DLD1 (cell line): ENCODE measurements at regions not wholly inside any gene's neighbourhood (a gene's known extent, or its start where the extent isn't known, plus 50 kb on each side); places are given as distances from the start of the nearest gene placed in this dataset.
"Not testable (repeated sequence)": the region's sequence is repeated elsewhere in the genome, so short reads cannot be mapped to it uniquely, and the experiment has no call there.

ENCODE experiments used
- in situ Hi-C: cut with HindIII; loops from 2 replicates; pipeline ENCODE4 v1.10.0; 2017; ENCODE audit warnings: low sequenced_read_pairs

- in situ Hi-C loops = no loop called here
Measured at GRCh38 chr11:19419021-19419750, 178.4 kb upstream of the E2F8 start.

DNA sequence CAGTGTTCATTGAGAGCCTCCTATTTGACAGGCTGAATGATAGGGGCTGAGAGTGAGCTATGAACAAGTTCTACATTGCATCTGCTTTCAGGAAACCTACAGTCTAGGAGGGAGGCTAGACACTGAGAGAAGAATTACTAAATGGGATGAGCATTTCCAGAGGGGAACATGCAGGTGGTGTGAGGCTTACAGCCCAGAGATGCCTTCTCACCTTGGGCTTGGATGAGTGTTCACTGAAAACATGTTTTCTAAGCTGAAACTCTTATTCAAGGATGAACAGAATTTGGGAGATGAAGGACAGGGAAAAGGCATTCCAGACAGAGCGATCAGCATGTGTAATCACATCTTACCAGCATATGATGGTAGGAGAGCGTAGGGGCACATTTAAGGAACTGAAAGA is 177.5 kb upstream of the E2F8 start:
- in situ Hi-C loops = no loop called here

GRCh38 chr11:19412070-19412469 is 171.3 kb upstream of the E2F8 start:
- in situ Hi-C loops = not testable (repeated sequence)

DNA sequence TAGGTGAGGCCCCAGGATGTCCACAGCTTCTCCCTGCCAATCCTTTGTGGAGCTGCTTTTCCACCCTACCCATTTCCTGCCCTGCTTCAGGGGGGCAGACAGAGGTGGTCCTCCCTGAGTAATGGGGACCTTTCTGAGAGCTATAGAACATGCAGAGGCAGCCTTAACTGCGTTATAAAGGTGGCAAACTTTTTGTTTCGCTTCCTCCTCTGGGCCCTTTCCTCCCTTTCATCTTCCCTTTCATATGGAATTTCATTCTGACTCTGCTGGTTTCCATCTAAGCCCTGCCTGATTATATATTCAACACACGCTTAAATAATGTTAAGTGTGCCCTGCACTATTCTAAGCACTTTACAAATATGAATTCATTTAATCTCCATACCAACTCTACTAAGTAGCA is 169.3 kb upstream of the E2F8 start:
- in situ Hi-C loops = no loop called here

GRCh38 chr11:19409307-19409706 is 168.6 kb upstream of the E2F8 start:
- in situ Hi-C loops = no loop called here

- in situ Hi-C loops = no loop called here
Measured at GRCh38 chr11:19407677-19408270, 167.0 kb upstream of the E2F8 start.

DNA sequence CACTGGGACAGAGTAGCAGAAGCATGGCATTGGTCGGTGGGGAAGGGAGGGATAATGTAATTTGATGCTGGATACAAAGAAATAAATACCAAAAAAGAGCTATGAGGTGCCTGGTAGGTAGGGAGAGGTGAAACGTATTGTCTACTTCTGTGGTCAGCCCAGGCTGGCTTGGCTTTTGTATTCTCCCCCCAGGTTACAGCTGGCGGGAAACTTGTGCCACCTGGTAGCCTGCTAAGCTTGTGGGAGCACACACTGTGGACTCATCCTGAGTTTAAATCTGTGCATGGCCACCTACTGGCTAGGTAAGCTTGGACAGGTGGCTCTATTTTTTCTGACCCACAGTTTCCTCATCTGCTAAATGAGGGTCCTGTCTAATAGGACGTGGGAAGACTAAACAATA is 165.2 kb upstream of the E2F8 start:
- in situ Hi-C loops = no loop called here

DNA sequence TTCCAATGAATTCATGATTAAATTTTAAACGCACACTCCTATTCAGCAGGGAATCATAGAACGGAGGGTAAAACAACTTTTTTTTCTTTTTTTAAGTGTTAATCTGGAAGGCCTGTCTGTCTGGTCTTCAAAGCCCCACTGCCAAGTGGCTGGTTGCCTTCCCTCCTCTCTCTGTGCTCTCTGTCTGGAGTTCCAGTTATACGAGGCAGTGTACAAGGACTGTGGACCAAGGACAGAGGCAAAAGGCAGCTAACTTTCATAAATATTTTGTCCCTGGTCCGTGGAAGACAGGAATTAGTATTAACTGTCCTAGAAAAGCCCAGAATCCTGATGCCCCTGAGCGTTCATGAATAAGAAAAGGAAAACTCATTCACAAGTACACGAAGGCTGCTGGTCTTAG is 164.0 kb upstream of the E2F8 start:
- in situ Hi-C loops = no loop called here

GRCh38 chr11:19403196-19403895 is 162.6 kb upstream of the E2F8 start:
- in situ Hi-C loops = no loop called here

- in situ Hi-C loops = no loop called here
Measured at GRCh38 chr11:19400296-19400695, 159.6 kb upstream of the E2F8 start.

GRCh38 chr11:19398772-19399527 is 158.2 kb upstream of the E2F8 start:
- in situ Hi-C loops = no loop called here

DNA sequence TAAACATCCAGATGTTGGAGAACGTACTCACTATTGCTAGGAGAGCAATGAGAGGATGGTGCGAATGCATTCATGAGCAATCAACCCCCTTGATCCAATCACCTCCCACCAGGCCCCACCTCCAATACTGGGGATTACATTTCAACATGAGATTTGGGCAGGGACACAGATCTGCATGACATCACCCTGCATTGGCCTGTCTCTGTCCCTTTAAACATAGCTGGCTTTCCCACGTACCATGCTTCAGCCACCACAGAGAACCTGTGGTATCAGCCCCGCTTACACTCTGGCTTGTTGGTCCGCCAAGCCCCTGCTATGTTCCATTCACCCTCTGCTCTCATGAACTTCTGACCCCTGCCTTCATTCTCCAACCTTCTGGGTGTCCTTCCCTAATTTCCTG is 157.5 kb upstream of the E2F8 start:
- in situ Hi-C loops = no loop called here

GRCh38 chr11:19395050-19395449 is 154.3 kb upstream of the E2F8 start:
- in situ Hi-C loops = no loop called here

DNA sequence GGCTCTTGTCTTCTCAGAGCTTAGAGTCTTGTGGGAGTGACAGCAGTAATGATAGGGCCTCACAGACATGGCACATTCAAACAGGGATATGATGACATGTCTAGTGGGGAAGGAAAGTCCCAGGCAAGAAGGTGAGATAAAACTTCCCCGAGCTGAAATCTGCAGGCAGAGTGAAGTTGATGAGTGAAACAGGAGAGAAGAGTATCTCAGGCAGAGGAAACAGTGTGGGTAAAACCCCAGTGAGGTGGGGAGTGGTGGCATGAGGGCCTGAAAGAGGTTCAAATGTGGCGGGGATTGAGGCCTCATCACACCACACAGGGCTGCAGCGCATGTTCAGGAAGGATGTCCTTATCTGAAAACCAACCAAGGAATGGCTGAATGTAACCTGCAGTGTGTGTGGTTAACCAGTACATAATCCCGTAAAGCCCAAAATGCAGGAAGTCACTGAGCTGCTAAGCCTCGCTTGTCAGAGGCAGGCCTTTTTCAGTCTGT is 153.8 kb upstream of the E2F8 start:
- in situ Hi-C loops = no loop called here

GRCh38 chr11:19393941-19394340 is 153.2 kb upstream of the E2F8 start:
- in situ Hi-C loops = no loop called here

DNA sequence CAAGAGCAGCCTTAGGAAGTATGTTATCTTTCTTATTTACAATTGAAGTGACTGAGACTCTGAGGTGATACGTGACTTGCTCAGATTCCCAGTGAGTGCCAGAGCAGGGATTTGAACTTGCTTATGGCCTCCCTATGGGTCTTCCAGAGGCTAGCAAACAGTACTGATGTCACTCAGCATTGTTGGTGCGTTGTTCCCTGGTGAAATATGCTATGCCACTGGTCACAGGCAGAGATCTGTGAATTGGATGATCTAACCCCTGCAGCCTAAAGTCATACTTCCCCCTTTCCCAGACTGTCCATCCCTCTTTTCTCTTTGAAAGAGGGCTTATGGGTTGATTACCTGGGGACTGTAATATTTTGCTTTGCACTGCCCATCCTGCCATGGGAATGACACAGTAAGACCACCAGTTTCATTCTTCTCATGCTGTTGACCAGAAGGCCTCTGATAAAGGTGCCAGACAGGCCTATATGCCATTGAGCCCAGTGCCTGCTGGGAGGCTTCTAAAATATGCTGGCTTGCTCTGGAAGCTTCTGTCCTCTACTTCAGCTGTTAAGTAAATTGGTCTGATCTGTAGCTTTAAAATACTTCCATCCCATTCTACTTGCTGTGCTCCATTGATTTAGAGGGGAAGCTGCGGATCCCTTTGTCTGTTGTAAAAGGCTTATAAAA is 152.2 kb upstream of the E2F8 start:
- in situ Hi-C loops = no loop called here

- in situ Hi-C loops = no loop called here
Measured at GRCh38 chr11:19392321-19392720, 151.6 kb upstream of the E2F8 start.

GRCh38 chr11:19391652-19392051 is 150.9 kb upstream of the E2F8 start:
- in situ Hi-C loops = no loop called here

DNA sequence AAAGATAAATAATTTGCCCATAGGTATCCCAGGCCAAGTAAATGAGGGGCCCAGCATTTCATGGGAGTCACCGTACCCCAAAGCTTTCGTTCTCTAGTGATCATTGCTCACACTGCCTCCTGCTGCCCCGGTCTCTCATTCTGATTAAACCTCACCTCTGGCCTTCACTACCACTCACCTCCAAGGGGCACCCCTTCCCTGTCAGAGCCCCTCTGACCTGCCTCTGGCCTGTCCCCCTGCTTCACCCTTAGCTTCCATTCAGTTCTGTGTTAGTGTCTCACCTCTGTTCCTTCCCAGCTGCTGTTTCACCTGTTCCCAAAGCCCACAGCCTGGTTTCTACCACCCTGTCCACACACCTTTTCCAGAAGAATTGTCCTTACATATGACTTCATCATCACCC is 150.3 kb upstream of the E2F8 start:
- in situ Hi-C loops = no loop called here

- in situ Hi-C loops = no loop called here
Measured at GRCh38 chr11:19389787-19390303, 149.1 kb upstream of the E2F8 start.
